Astrocyte of the cerebellum (primary cell): ENCODE measurements at regions not wholly inside any gene's neighbourhood (a gene's known extent, or its start where the extent isn't known, plus 50 kb on each side); places are given as distances from the start of the nearest gene placed in this dataset.

Experiments used
- DNase-seq: peaks from one replicate; pipeline ENCODE4 v3.0.0-alpha.2; 2011; ENCODE audit warnings: low read depth
- H3K4me3 ChIP-seq: 2 replicates; pipeline ENCODE4 v1.5.1; 2011; ENCODE audit warnings: mild to moderate bottlenecking, low read depth, low read length, moderate library complexity
- in situ Hi-C: cut with HindIII; loops from 2 replicates; pipeline ENCODE4 v1.10.0; 2017; ENCODE audit warnings: low sequenced_read_pairs
- TF ChIP-seq, protein P1 (sequence below): IDR thresholded peaks from 2 replicates; pipeline ENCODE4 v1.5.1; 2012; ENCODE audit warnings: low read length, low read depth, moderate library complexity, mild to moderate bottlenecking; ENCODE audit errors: missing control alignments

DNA sequence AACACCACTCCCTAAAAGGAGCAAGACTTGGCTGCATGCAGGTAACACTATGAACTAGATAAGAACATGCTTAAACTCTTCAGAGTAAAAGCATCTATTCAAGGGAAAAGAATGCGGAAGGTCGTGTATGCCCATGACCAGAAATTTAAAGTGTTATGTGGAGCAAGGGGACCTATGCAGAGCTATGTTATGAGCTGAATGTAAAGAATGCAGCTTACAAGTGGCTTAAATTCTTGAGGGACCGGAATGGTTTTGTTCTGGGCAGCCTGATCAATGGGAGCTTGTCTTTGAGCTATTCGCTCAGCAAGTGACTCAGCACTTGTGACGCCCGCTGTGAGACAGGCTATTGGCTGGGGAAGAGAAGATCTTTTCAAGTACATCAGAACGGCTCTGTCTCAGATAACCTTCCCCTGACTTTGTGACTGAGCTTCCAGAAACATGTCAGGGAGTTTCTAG is 367.5 kb upstream of the THBS1 start:
- in situ Hi-C loops, result no loop called here
- TF ChIP-seq, protein P1, sequence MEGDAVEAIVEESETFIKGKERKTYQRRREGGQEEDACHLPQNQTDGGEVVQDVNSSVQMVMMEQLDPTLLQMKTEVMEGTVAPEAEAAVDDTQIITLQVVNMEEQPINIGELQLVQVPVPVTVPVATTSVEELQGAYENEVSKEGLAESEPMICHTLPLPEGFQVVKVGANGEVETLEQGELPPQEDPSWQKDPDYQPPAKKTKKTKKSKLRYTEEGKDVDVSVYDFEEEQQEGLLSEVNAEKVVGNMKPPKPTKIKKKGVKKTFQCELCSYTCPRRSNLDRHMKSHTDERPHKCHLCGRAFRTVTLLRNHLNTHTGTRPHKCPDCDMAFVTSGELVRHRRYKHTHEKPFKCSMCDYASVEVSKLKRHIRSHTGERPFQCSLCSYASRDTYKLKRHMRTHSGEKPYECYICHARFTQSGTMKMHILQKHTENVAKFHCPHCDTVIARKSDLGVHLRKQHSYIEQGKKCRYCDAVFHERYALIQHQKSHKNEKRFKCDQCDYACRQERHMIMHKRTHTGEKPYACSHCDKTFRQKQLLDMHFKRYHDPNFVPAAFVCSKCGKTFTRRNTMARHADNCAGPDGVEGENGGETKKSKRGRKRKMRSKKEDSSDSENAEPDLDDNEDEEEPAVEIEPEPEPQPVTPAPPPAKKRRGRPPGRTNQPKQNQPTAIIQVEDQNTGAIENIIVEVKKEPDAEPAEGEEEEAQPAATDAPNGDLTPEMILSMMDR, result no peak
- H3K4me3 ChIP-seq, result no peak overlapping the region
- peak; percentile 97 for DNase-seq

DNA sequence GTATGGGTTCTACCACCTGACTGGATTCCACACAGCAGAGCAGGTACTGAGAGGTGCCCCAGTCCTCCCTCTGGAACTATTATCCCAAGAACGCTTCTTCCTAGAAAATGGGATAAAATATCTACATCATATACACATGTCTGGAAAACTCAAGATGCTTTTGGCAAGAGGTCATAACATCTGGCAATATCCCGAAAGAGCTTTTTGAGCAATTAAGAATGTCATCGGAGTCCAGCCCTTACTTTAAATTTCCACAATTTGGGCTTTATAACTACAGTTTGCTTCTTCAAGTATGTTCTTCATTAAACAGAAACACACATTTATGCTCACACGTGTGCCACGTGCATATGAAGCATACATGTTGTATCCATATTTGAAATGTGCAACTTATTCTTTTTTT is 365.9 kb upstream of the THBS1 start:
- no peak for DNase-seq
- TF ChIP-seq, protein P1, result no peak
- no peak overlapping the region for H3K4me3 ChIP-seq
- in situ Hi-C loops, result no loop called here

DNA sequence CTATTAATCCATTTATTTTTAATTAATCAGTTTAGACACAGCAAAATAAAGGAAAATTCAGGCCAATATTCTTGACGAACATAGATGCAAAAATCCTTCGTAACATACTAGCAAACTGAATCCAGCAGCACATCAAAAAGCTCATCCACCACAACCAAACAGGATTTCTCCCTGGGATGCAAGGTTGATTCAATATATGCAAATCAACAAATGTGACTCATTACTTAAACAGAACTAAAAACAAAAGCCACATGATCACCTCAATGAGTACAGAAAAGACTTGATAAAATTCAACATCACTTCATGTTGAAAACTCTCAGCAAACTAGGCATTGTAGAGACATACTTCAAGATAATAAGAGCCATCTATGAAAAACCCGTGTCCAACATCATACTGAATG is 364.1 kb upstream of the THBS1 start:
- no peak overlapping the region for H3K4me3 ChIP-seq
- no peak for DNase-seq
- TF ChIP-seq, protein P1, result no peak
- in situ Hi-C loops, result no loop called here

DNA sequence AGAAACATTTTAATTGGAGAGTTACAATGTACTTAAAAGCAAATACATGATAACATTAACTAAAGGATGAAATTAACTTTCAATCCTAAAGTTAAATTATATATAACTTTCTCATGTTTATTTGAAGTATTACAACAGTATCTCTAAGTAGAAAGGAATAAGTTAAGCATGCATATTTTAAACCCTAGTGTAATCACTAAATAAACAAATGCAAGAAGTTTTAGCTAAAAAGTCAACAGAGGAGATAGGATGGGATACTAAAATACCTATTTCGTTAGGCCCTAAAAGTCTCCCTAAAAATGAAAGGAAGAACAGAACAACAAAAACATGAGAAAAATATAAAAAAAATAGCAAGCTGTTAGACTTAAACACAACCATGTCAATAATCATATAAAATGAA is 361.3 kb upstream of the THBS1 start:
- no peak for DNase-seq
- in situ Hi-C loops, result no loop called here
- TF ChIP-seq, protein P1, result no peak
- H3K4me3 ChIP-seq, result no peak overlapping the region

DNA sequence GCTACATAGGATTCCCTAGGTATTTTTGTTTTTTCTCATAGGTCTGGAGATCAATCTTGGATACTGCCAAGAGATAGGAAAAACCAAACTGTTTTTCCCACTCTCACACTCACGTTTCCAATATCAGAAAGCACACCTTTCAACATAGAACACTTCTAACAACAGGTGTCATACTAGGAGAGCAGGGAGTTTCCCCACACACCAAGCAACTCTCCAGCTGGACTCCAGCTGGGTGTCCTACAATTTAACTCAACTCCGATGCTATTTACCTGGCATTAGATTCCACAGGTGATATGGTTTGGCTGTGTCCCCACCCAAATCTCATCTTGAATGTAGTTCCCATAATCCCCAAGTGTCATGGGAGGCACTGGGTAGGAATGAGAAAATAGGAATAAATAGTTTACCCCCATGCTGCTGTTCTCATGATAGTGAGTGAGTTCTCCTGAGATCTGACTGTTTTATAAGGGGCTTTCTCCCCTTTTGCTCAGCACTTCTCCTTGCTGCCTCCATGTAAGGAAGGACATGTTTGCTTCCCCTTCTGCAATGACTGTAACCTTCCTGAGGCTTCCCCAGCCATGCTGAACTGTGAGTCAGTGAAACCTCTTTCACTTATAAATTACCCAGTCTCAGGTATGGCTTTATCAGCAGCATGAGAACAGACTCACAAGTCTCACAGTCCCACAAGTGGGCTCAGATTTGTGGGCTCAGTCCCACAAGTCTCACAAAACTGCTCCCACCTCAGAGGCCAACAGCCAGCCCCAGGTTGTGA is 354.5 kb upstream of the THBS1 start:
- TF ChIP-seq, protein P1, result no peak
- H3K4me3 ChIP-seq, result no peak overlapping the region
- no peak for DNase-seq
- in situ Hi-C loops, result no loop called here

DNA sequence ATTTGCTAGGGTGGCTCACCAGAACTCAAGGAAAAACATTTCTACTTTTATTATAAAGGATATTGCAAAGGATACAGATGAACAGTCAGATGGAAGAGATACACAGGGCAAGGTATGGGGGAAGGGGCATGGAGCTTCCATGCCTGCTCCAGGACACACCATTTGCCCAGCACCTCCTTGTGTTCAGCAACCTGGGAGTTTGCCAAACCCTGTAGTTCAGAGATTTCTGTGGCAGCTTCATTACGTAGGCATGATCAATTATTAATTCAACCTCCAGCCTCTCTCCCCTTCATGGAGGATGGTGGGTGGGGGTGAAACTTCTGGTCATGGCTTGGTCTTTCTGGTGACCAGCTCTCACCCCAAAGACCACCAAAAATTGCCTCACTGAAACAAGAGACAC is 353.9 kb upstream of the THBS1 start:
- H3K4me3 ChIP-seq, result no peak overlapping the region
- in situ Hi-C loops, result no loop called here
- DNase-seq, result no peak
- TF ChIP-seq, protein P1, result no peak

DNA sequence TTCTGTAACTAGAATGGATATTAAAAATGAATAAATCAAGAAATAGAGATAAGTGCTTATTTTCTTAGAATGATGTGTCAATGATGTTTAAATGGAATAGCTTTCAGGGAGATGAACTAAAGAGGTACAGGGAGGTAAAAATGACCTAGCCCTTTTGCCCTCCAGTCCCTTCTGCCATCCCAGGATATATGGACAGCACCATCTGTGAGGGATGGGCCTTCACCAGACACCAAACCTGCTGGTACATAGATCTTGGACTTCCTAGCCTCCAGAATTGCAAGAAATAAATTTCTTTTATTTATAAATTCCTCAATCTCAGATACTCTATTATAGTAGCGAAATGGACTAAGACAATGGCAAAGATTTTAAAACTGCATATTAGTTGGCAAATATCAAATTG is 352.0 kb upstream of the THBS1 start:
- in situ Hi-C loops, result no loop called here

More for the DNA sequence above, 352.0 kb upstream of the THBS1 start:
- TF ChIP-seq, protein P1, result no peak
- no peak overlapping the region for H3K4me3 ChIP-seq
- no peak for DNase-seq
